Peyer's patch (tissue), 4 donors: ENCODE measurements at regions not wholly inside any gene's neighbourhood (a gene's known extent, or its start where the extent isn't known, plus 50 kb on each side); places are given as distances from the start of the nearest gene placed in this dataset.

ENCODE experiments used
- CTCF ChIP-seq, 6 experiments: fragments of 450-650 bp in 4 of 6; fragments of 200-600 bp in 2 of 6; sonication (generic) in 1 of 6; IDR thresholded peaks; one replicate each; pipeline ENCODE4 v1.5.1; 2017 to 2019; ENCODE audit warnings: antibody characterized with exemption in 6 of 6, mild to moderate bottlenecking in 3 of 6, moderate library complexity in 1 of 6
- POLR2A ChIP-seq, 2 donors: fragments of 450-650 bp; IDR thresholded peaks; one replicate each; pipeline ENCODE4 v1.5.1; 2017; ENCODE audit warnings: antibody characterized with exemption in 2 of 2, mild to moderate bottlenecking in 2 of 2, moderate library complexity in 2 of 2

- TF ChIP-seq CTCF (IDR thresholded peaks at IDR 0.05) (no peak), POLR2A (IDR thresholded peaks at IDR 0.05) (no peak)
Observed at GRCh38 chr3:8103954-8104353, 397.7 kb upstream of the LMCD1 start.
